ENCODE measurements at regions not wholly inside any gene's neighbourhood (a gene's known extent, or its start where the extent isn't known, plus 50 kb on each side); places are given as distances from the start of the nearest gene placed in this dataset.

GRCh38 chr1:55352080-55352810 is 137.1 kb upstream of the USP24 start:
- TF ChIP-seq CTCF (conservative IDR thresholded peaks at IDR 0.05): no peak
- TF ChIP-seq EZH2 (IDR thresholded peaks at IDR 0.05; ENCODE audit: low read depth): no peak
